ENCODE measurements at regions not wholly inside any gene's neighbourhood (a gene's known extent, or its start where the extent isn't known, plus 50 kb on each side); places are given as distances from the start of the nearest gene placed in this dataset.

DNA sequence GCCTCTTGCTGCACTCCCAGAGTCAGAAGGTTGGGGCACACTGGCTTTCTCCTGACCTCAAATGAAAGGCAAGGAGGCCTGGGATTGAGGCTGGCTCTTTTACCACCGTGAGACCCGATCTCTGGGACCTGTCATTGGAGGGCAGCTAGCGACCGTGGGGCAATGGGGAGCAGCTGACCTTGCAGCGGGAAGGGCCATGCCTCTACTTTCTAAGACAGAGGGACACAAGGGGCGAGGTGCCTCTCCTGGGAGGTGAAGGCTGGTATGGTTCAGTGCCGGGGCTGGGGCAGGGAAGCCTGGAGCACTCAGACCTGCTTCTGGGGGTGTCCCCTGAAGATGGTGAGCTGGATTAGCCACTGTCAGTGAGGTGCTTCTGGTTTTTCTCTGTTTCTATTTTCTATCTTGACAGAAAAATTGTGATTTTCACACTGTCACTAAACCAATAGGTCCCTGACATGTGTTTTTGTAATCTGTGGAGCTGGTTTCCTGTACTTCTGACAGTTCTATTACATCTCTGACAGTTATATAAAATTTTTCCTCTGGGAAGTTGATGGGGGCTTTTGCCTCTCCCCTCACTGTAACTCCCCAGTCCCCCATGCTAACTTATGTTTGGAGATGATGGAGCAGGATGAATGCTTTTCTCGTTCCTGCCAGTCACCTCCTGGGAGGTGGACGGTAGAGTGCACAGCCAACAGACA lies 340.8 kb downstream of the RPS24 start:
- DNase-seq, result no peak

DNA sequence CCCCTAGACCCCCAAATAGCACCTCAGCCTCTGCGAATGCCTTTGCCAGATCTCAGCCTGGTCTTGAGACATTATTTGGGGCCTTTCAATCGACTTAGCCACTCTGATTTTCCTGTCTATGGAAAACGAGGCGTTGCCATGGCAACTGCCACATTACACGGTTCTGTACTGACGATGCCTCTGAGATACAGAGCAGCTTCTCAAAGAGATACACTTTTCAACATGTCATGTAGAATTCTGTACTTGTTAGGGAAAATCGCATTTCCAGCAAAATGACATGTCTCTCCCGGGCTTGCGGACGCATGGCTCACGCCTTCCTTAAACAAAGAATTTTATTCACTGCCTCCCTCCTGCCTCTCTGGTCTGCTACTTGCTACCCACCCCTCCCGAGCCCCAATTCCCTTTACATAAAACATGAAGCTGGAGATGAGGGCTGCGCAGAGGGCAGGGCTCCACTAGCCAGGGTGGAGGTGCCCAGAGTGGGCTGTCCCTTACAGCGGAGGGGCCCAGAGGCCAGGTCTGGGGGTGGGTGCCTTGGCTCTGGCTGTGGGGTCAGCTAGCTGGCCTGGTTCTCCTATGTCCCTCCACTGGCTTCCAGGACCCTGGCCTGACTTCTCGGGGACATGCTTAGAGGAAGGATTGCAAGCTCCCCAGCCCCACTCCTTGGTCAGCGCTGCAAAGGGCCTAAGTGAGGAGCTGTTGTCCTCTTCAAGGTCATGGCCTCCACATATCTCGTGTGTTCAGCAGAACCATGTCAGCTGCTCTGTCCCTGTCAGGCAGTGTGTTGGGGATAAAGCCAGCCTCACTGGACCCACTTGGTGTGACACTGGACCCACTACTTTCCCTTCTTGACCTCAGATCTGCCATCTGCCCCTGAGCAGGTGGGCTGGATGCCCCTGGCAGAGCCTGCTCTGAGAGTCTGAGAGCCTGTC lies 342.5 kb downstream of the RPS24 start:
- no peak for DNase-seq

DNA sequence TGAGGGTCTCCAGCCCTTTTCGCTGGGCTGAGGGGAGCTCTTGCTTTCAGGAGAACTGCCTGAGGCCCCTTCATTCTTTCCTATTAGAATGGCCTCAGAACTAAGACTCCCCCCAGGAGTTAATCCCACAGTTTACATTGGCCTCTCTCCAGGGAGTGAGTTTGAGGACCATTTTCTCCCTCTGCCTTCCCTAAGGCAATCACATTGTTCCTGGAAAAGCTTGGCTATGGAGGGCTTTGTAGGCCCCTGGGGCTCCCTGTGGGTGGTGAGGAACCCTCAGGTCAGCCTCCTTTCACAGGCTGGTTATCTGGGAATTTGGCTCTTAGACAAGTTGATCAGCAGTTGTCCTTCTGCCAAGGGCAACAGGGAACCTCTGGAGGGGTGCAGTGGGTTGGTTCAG lies 343.7 kb downstream of the RPS24 start:
- no peak for DNase-seq

DNA sequence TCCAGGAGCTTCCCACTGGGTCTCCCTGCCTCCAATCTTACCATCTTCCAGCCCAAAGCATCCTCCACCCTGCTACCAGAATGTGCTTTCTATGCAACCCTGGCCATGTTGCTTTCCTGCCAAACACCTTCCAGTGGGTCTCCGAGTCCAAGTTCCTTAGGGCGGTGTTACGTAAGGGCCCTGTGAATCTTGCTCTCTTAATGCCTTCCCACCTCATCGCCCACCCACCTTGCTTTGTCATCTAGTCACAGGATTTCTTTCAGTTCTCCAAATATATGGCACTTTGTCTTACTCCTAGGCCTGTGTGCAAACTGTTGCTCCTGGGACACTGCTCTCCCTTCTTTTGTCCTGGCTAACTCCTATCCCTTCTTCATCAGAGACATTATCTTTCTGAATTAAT lies 344.5 kb downstream of the RPS24 start:
- DNase-seq, result no peak

DNA sequence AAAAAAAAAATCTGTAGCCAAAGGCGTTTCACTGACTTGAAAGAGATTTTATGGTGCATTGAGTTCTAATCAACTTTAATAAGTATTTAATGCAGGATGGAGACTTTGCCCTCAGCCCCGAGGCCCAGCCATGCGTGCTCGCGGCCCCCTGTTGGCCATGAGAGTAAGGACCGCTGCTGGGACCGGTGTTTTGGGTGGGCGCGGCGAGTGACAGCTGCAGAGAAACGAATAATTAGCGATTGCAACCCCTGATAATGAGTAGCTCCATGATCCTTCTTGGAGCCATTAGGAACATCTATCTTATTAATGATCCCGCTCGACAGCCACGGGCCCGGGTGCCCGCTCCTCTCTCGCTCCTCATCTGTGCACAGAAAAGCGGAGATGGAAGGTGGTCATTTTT lies 347.4 kb downstream of the RPS24 start:
- no peak for DNase-seq

DNA sequence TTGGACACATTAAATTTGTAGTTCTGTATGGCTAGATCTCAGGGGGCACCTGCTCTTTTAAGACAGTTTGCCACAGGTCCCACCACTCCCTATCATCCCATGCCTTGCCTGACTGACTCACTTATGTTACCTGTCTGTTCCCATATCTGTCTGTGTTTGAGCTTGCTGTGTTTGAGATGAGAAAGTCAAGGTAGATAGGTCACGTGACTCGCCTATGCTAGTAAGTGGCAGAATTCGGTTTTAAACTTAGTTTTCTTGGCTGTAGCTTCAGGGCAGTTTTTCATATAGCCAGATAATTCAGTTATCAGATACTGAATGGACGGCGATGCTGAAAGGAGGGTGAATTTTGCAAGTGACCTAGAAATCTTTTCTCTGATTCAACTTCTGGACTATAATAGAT lies 348.4 kb downstream of the RPS24 start:
- DNase-seq, result no peak

DNA sequence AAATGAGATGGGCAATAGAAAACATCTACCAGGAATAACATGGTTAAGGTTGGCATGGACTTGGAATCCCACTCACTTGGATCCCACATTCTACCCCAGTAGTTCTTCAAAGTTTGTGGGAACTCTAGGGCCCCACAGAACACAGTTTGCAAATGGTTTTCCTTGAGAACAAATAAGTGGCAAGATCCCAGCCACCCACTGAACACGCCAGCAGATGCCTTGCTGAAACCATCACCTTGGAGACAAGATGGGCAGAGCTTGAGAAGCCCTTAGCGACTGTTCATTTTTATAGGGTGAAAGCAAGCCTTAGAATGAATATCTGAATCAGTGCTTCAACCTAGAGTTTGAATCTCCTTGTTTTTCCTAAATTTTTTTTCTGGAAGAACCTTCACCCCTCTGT lies 349.1 kb downstream of the RPS24 start:
- no peak for DNase-seq

DNA sequence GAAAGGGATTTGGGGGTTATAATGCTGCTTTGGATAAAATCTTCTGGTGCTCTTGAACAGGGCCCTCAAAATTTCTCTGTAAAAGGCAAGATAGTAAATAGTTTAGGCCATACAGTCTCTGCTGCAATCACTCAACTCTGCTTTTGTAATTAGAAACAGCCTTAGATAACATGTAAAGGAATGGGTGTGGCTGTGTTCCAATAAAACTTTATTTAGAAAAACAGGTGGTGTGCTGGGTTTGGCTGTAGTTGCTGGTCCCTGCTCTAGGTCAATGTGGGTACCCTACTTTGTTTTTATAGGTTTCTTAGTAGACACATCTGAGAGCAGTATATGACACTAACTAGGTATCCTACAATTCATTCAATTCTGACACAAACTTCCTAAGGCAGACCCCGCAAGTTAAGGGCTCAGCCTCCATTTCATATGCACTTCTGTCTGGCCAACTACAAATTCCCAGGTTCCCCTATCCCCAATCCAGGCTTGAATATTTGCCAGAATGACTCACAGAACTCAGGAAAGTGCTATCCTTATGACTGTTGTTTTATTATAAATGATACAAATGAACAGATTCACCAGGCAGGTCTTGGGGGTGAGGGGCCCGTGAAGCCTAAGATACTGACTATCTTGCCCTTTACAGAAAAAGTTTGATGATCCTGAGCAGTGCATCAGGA lies 349.9 kb downstream of the RPS24 start:
- DNase-seq, result no peak

DNA sequence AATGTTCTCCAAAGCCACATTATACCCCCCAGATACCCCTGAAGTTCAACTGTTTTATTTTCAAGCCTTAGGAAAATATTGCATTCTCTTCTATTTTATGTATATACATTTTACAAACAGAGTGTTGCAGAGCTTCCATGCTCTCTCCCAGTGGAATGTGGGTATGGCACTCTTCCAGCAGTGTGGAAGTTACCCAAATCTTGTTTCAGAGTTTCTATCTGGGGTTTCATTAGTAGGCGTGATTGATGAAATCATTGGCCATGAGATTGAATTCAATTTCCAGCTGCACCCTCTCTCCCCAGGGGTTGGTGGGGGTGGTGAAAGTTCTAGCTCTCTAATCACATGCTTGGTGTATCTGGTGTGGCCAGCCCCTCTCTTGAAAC lies 350.4 kb downstream of the RPS24 start:
- DNase-seq, result no peak

DNA sequence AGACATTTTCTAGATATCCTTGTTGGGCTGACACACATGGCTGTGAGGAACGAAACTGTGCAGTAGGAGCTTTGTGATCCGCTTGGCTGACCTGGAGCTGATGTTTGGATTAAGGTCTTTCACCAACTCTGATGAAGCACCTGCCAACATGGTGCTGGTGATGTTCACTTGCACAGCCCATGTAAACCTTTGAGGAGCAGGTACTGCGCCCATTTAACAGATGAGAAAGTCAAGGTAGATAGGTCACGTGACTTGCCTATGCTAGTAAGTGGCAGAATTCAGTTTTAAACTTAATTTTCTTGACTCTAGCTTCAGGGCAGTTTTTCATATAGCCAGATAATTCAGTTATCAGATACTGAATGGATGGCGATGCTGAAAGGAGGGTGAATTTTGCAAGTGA lies 351.9 kb downstream of the RPS24 start:
- no peak for DNase-seq

DNA sequence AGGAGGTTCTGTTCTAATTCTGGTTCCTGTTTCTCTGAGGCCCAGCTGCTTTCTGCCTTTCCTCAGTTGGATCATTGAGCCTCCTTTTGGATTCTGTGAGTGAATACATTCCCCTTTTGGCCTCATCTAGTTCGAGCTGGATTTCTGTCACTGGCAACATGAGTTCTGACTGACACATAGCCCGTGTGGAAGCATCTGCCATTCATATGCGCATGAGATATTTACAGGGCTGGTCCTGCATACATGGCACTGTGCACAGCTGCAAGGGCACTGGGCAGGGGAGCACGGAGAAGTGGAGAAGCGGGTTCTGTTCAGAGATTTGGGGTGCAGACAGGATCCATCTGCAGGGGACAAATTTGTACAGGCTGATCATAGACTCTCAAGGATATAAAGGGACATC lies 352.8 kb downstream of the RPS24 start:
- DNase-seq, result no peak

DNA sequence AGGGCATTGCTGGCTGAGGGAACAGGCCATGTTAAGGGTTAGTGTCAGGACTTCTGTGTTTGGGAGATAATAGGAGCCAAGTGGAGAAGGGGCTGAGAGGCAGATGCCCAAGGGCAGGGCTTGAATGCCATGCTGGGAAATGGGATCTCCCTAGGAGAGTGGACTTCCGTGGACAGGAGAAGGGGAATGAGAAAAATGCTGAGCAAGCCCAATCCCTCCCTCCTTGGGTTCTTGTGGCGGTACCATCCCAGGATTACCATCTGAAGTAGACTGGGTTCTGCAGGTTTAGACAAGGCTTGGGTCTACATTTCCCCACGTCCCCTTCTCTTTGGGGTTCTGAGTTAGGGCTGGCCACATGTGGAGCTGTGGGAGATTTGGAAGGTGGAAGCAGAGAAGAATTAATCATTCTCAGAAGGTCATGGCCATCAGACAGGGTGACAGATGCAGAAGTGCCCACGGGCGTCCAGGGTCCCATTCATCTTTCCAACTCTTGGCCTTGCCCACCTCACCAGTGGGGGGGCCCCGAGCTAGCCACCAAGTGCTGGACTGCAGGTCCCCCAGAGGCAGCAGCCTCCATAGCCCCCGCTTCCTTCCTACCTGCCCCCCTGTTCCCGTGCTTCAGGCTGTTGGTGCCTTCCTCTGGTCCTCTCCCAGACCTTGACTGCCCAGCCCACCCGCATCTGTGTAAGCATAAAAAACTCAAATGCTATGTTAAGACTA lies 354.8 kb downstream of the RPS24 start:
- no peak for DNase-seq

DNA sequence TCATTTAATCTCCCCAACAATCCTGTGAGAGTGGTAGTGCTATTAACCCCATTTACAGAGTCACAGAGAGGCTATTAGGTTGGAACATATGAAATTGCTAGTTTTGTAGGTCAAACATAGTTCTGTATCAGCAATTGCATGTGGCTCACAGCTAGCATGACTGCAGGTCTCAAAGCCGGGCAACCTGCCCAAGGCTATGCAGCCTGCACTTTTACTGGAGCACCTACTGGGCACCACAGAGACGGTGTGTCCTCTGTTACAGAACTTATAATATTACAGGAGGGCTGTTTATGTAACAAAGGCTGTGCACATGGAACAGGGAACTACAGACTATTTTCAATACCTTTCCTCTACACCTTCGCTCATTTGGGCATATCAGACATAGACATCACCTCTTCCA lies 355.8 kb downstream of the RPS24 start:
- DNase-seq, result no peak

DNA sequence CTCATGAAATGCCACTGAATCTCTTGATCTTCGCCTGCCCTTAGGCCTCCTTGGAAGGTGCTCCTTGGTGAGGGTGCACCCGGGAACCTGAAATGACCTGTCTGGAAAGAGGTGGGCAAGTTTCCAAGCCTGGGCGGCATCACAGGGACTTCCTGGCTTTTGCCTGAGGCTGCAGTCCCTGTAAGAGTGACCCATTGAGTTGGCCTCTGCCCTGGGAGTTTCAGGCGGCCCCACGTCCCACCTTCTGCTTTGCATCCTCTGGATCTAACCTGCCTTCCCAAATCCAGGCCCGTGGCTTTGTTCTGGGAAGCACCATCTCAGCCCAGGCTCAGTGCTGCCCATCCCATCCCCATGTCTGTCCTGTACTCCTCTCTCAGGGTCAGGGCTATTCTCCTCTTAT lies 356.4 kb downstream of the RPS24 start:
- DNase-seq, result no peak

DNA sequence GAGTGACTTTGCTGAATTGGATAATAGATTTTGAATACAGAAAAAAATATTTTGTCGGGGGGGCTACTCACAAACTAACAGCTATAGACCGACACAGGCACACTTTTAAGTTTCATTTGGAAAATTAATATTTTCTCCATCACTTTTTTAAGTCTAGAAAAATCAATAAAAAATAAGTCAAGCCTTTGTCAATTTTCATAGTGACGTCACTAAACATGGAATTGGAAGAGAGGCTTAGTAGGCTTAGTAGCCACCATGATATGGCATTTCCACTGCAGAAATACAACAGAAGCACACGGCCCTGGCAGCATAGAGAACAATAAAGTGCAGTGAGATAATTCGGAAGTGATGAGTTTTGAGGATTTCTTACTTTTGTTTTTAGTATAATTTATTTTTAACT lies 357.2 kb downstream of the RPS24 start:
- no peak for DNase-seq

DNA sequence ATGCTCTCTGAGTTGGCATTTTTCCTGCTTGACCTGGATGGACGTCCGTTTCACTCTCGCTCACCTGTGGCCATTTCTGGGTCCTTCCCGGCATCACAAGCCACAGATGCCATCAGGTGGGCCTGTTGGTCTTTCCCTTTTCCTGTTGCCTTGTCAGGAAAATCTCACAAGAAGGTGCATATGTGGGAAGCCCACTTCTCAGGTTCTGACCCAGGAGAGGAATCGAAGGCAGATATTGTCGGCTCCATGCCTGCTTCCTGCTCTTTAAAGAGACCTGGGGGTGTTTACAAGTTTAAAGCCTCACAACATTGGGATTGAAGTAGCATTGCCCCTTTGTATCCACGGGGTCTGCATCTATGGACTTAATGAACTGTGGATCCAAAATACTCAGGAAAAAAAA lies 357.9 kb downstream of the RPS24 start:
- no peak for DNase-seq

DNA sequence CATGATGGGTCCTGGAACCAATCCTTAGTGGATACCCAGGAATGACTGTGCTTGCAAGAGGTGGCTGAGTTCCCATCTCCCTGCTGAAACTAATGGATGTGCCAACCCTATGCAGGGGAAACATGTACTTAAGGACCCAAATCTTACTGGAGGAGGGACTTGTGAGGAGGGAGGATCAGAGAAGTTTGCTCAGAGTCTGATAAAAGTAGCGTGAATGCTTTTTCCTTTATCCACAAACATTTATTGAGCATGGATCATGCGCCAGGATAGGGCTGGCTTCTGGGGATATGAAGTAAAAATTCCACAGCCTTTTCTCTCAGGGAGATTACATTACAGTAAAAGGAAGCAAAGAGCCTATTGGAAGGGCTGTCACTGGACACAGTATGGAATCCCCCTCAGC lies 358.5 kb downstream of the RPS24 start:
- DNase-seq, result no peak

DNA sequence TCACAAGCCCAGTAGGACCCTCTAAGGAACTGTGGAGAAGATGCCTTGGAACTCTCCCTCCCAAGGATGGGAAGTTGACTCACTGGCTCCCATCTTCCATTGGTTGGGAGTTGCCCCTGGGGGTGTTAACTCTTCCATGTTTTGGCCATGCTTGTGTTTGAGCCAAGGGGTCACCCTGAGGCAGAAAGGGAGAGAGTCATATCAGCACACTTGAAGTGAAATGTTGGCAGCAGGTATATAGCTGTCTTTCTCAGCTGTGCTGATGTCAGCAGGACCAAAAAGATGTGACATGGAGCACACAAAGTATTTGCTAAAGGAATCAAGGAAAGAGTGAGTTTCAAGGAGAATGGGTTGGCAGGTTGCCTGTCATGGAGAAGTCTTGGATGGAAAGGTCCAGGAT lies 359.4 kb downstream of the RPS24 start:
- DNase-seq, result no peak

DNA sequence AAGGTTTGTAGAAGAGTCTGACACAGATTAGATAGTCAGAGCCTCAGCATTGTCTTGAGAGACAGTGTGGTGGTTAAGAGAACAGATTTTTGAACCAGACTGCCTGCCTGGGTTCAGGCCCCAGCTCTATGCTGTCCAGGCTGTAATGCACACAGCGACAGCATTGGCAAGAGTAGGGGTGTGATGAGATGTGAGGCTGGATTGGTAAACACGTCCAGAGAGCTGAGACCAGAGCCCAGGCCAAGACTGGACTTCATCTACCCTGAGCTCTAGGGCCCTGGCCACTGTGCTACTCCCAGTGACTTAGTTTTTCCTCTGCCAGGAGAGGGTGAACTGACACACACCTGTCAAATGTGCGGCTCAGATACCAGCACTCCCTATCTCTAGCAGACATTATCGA lies 360.4 kb downstream of the RPS24 start:
- DNase-seq, result no peak

DNA sequence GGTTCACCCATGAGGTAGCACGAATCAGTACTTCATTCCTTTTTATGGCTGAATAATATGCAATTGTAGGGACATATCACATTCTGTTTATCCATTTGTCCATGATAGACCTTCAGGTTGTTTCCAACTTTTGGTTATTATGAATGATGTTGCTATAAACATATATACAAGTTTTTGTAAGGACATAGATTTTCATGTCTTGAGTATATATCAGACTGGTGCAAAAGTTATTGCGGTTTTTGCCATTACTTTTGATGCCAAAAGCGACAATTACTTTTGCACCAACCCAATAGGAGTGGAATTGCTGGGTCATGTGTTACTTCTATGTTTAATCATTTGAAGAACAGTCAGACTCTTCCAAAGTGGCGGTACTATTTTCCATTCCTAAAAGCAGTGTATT lies 361.5 kb downstream of the RPS24 start:
- DNase-seq, result no peak

DNA sequence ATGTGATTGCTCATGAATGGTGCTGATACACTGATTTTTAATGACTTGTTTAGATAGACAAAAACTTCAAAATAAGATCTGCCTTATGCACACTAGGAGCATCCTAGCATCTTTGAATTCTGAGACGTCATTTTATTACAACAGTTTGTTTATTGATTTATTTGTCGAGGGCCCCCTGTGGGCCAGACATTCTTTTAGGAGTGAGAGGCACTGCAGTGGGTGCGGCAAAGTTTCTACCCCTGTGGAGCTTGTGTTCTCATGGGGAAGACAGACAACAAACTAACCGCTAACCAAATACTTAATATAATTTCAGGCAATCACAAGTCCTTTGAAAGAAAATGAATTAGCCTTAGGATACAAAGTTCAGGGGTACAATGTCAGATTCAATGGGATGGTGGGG lies 363.1 kb downstream of the RPS24 start:
- DNase-seq, result no peak

DNA sequence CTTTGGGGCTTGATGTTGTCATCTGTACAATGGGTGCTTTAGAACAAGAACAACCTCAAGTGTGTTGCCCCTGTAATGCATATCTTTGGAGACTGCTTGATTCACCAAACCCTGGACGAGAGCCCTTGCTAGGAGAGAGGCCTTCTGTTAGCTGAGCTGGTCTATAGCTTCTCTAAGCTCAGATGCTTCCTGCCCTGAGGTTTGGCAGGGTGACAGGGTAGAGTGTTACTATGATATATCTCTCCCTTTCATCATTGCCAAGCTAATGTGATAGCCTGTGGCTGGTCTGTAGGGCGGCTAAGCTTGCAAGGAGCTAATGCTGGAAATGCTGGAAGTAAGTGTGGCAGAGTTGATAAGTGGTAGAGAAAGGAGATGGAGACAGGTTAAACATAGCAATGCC lies 364.1 kb downstream of the RPS24 start:
- no peak for DNase-seq

DNA sequence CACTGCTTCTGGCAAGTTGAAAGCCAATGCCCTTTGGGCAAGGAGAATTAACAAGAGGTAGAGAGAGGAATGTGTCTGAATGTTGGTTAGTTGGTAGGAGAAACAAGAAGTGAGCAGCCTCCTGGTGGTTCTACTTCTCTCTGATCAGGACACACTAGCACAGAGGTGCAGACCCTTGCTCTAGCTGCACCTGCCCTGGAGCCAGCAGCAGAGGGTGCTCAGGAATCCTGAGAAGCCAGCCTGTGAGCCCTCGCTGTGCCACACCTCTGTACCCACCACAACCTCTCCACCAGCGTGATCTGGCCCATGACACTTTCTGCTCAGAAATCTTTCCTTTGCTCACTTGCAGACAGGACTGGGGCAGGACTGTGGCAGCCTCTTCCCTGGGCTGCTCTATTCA lies 364.7 kb downstream of the RPS24 start:
- no peak for DNase-seq
